Myocyte (in vitro differentiated cells): ENCODE measurements at regions not wholly inside any gene's neighbourhood (a gene's known extent, or its start where the extent isn't known, plus 50 kb on each side); places are given as distances from the start of the nearest gene placed in this dataset.
"Not testable (repeated sequence)": the region's sequence is repeated elsewhere in the genome, so short reads cannot be mapped to it uniquely, and the experiment has no call there.

Source experiments
- DNase-seq: peaks from one replicate; pipeline ENCODE4 v3.0.0-alpha.2; 2012; ENCODE audit warnings: low read depth

- DNase-seq: no peak
Measured at GRCh38 chr1:81547261-81547911, 253.3 kb upstream of the ADGRL2 start.

- no peak for DNase-seq
Measured at GRCh38 chr1:81545734-81546133, 255.0 kb upstream of the ADGRL2 start.

- no peak for DNase-seq
Measured at GRCh38 chr1:81543764-81544163, 257.0 kb upstream of the ADGRL2 start.

- DNase-seq: no peak
Measured at GRCh38 chr1:81542196-81542595, 258.5 kb upstream of the ADGRL2 start.

GRCh38 chr1:81540216-81540615 is 260.5 kb upstream of the ADGRL2 start:
- no peak for DNase-seq

- no peak for DNase-seq
Measured at GRCh38 chr1:81529014-81529413, 271.7 kb upstream of the ADGRL2 start.

DNA sequence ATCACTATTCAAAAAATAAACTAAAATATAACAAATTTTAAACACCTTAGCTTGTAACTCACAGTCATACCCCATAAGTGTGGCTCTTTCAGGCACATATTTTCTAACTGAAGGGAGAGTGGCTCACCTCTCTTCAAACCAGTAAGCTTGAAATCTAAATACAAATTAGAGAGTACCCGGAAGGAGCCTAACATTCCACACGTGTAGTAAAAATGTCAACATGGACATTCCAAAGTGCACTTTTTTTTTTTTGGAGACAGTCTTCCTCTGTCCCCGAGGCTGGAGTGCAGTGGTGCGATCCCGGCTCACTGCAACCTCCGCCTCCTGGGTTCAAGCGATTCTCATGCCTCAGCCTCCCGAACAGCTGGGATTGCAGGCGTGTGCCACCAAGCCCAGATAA is 275.6 kb upstream of the ADGRL2 start:
- no peak for DNase-seq

DNA sequence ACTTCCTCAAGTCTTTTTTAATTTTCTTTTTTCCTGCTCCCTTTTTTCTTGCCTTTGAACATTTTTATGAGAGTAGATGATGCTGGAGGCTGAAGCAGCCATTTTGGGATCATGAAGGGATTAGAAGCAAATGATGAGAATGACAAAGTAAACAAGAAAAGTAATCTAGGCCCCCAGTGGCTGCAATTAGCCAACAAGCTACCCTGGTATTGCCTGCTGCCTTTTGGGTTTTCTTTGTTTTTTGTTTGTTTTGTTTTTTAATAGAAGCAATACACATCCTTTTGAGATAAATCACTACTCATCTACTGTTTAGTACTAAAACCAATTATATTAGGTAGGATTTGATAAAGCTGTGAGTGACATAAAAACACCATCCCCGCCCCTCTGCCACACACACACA is 280.7 kb upstream of the ADGRL2 start:
- no peak for DNase-seq

DNA sequence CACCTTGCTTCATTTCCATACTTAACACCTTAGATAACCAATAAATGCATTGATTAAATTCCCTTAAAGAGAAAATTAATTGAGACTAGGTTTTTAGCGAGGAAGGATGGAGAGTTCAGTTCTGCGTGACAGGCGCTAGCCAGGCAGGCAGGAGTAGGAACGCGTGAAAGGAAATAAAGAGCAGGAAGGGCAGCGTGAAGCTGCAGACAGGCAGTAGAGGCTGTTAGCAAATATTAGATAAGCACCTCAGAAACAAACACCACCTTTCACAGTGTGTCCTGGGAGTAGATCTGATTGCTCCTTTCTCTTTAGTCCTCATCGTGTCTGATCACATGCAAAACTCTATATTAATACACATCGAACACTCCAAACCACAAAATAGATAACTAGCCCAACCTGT is 282.7 kb upstream of the ADGRL2 start:
- DNase-seq: no peak

DNA sequence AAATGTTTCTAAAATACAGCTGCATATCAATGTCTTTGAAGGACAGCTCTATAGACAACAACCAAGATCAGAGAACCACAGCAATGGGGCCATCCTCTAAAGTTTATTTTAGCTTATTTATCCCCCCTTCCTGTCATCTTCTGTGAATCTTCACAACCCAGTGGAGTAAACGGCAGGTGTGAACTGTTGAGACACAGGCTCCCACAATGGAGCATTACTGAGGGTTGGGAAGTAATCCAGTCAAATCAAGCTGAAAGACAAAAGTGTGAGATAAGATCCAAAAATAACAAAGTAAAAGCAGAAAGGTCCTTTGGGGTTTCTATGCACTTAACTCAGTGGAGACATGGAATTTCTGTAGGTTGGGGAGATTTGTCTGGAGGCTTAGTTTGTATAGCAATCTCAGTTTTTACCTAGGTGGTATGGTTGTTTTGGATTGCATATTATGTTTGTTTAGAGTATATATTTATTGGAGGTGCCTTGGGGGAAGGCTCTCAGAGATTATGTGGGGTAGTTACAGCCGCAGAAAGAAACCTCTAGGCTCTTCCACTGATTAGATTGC is 286.9 kb upstream of the ADGRL2 start:
- peak; percentile 35 for DNase-seq

- no peak for DNase-seq
Measured at GRCh38 chr1:81512252-81513003, 288.3 kb upstream of the ADGRL2 start.

DNA sequence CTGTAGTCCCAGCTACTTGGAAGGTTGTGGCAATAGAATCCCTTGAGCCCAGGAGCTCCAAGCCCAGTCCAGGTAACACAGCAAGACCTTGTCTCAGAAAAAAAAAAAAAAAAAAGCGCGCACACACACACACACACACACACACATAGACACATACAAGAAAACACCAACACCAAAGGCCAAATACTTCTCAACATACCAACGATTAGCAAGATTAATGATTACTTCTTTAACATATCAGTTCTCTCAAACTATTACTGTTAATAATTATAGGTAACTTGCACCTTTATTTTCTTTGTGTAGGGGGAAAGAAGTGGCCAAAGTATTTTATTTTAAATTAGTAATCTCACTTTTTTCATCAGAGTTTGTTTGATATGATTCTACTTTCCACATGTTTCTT is 289.5 kb upstream of the ADGRL2 start:
- DNase-seq: no peak

DNA sequence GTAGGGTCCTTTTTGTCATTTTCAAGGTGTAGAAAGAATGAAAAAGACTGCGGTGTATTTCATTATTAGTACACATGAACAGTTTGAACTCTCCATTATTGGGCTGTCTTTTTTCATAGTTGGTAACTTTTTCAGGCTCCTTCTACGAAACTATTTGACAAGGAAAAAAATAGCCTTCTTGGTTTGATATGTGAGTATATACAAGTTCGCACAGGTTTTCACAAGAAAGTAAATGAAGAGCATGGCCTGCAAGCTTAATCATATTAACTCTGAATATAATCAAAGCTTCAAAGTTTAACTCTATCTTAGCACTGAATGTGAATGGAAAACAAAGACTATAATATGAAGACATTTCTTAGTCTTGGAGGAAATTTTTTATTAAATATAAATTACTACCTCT is 290.0 kb upstream of the ADGRL2 start:
- DNase-seq: no peak

GRCh38 chr1:81509594-81509993 is 291.1 kb upstream of the ADGRL2 start:
- no peak for DNase-seq

- no peak for DNase-seq
Measured at GRCh38 chr1:81506699-81507098, 294.0 kb upstream of the ADGRL2 start.

- DNase-seq: no peak
Measured at GRCh38 chr1:81505831-81506230, 294.9 kb upstream of the ADGRL2 start.

DNA sequence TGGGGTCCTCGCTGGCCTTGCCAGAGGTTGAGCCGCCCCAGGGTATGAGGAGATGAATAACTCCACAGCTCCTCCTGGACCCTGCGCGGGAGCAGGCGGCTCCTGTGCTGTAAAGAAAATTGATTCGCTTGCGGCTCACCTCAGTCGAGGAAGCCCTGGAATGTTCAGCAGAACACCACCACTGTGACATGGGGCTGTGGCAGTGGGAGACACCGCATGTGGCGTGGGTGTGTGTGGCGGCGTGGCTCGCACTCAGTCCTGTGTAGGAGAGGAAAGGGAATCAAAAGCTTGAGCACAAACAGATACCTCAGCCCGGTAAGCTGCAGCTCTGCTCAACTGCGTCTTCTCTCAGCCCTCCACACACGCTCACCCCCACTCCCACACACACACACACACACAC is 295.9 kb upstream of the ADGRL2 start:
- DNase-seq: not testable (repeated sequence)

DNA sequence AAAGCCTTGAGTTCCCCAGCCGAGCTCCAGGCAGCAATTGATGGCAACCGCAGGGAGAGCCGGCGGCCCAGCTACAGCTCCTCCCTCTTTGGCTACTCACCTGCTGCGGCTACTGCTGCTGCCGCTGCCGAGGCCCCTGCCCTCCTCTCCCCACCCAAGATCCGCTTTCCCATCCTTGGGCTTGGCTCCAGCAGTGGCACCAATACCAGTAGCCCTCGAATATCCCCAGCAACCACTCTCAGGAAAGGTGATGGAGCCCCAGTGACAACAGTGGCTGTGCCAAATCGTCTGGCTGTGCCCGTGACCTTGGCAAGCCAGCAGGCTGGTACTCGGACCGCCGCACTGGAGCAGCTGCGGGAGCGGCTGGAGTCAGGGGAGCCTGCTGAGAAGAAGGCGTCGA is 298.0 kb upstream of the ADGRL2 start:
- not testable (repeated sequence) for DNase-seq

DNA sequence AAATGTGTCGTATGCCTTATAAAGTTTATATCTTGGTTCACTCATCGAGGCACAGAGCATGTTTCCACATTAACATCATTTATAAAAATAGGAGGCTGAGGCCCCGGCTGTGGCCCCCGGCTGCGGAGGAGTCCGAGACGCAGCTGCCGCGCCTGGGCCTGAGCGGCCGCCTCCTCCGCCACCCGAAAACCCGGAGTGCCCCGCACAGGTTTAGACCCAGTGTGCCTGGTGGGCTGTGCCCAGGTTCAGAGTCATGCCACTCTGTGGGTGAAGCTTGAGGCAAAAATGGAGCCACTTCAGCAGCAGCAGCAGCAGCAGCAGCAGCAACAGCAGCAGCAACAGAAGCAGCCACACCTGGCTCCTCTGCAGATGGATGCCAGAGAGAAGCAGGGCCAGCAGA is 299.2 kb upstream of the ADGRL2 start:
- not testable (repeated sequence) for DNase-seq

DNA sequence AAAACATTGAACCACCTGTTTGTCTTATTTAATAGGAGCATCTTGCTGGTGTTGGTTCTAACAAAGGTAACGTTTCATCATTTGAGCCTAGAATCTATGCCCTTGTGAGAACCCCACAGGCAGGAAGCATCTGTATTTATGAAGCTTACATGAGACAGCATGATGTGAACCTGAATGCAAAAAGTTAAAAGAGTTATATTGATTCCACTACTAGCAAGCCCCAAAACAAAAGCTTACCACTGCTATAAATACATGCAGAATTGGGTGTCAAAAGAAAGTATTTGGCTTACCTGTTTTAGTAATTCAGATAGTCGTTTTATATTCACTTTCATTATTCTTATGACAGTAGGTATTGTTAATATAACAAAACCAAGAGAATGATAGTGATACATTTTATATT is 301.2 kb upstream of the ADGRL2 start:
- no peak for DNase-seq

DNA sequence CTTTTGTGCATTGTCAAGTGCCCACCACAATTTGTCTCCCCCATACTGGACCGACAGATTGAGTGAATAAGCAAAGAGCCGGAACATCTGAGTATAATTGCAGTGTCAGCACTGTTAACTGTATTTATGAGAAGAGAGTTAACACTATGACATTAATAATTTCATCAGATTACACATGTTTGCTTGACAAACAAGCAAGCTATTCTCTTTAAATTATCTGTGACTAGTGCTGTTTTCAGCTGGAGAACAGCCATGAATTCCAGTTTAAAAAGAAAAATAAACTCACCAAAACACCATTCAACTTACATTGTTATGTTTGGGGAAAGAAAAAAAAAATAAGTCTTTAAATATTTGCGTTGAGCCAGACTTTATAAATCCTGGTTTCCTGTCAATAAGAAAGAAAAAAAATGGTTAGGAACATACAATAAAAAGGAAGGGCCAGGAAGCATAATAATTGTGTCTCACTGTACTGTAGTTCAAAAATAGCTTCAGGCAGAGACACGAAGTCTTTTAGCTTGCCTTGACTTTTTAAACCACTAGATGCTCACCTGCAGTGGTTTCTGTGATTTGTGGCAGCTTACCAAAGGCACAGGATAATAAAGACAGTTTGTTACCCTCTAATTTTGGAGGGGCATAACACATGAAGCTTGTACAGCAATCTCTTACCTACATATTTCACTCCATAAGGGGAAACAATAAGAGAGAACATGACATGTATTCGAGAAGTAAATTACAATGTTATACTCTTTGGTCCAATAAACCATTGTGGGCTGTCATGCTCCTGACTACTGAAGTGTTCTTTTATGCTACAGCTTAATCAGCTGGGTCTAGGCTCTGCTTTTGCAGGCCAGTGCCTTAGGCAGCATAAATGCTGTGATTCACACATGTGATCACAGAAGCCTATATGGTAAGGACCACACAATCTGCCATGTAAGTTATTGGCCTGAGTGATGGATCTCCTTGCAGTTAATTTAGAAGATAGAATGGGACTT is 302.0 kb upstream of the ADGRL2 start:
- no peak for DNase-seq

DNA sequence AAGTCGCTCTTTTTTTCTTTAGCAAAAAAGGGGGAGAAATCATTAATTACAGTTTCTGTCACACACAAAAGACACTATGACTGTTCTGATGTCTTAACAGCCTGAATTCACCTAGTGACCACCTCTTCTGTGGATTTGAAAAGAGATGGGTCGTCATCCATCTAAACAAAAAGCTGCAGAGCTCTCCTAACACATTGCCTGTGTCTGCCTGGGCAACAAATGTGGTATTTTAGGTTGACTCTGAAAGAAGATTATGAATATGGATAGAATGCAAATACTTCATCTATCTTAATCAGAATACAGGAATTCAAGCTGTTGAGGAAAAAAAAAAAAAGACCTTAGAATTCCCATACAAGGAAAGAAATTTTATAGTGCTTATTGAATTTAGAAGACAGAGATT is 304.4 kb upstream of the ADGRL2 start:
- no peak for DNase-seq
